H1 (cell line): ENCODE measurements at regions not wholly inside any gene's neighbourhood (a gene's known extent, or its start where the extent isn't known, plus 50 kb on each side); places are given as distances from the start of the nearest gene placed in this dataset.

Experiments
- BACH1 ChIP-seq: IDR thresholded peaks from 2 replicates; pipeline ENCODE4 v1.6.1; 2012; ENCODE audit warnings: low read length, improper control_type of control experiment
- BCL11A ChIP-seq, 2 experiments: IDR thresholded peaks; one replicate each; pipeline ENCODE4 v1.6.1; 2011; ENCODE audit warnings: low read depth in 2 of 2, low read length in 2 of 2, mild to moderate bottlenecking in 2 of 2
- CHD7 ChIP-seq: fragments of 300-600 bp; sonication (generic); IDR thresholded peaks from 2 replicates; pipeline ENCODE4 v1.7.1; 2012; ENCODE audit warnings: low read length, moderate library complexity, mild to moderate bottlenecking, inconsistent platforms; ENCODE audit not compliant: insufficient replicate concordance
- HDAC6 ChIP-seq: IDR thresholded peaks from one replicate; pipeline ENCODE4 v1.7.1; 2012; ENCODE audit warnings: low read depth, mild to moderate bottlenecking, inconsistent platforms, low read length, moderate library complexity
- JUND ChIP-seq: IDR thresholded peaks from 2 replicates; pipeline ENCODE4 v1.6.1; 2011; ENCODE audit warnings: mild to moderate bottlenecking, improper control_type of control experiment, low read length
- NANOG ChIP-seq: IDR thresholded peaks from 2 replicates; pipeline ENCODE4 v1.6.1; 2011; ENCODE audit warnings: low read length, low read depth, mild to moderate bottlenecking, inconsistent platforms; ENCODE audit not compliant: insufficient read depth, poor library complexity, severe bottlenecking

- TF ChIP-seq CHD7 (no peak), BACH1 (no peak), BCL11A (IDR thresholded peaks at IDR 0.05; ENCODE audit: low read depth in 2 of 2, low read length in 2 of 2) (no peak), JUND (no peak), HDAC6 (no peak), NANOG (no peak)
Observed at GRCh38 chr9:18422296-18423036, 51.5 kb upstream of the ADAMTSL1 start (continued).
